ENCODE measurements at regions not wholly inside any gene's neighbourhood (a gene's known extent, or its start where the extent isn't known, plus 50 kb on each side); places are given as distances from the start of the nearest gene placed in this dataset.

GRCh38 chr12:98053202-98053601, 462.2 kb upstream of the TMPO start:
- H3K27me3 Mint-ChIP-seq, result no peaks in the 10 kb centered on the region
- no peaks in the 10 kb centered on the region for H3K36me3 Mint-ChIP-seq
- H3K4me3 Mint-ChIP-seq, result no peak overlapping the region
- no peaks in the 10 kb centered on the region for H3K9me3 Mint-ChIP-seq
- no peak overlapping the region for H3K27ac Mint-ChIP-seq
- DNase-seq, result no peak
- no peaks in the 10 kb centered on the region for H3K4me1 Mint-ChIP-seq

GRCh38 chr12:98057701-98058100, 457.7 kb upstream of the TMPO start:
- no peak overlapping the region for H3K27ac Mint-ChIP-seq

GRCh38 chr12:98058213-98058612, 457.2 kb upstream of the TMPO start:
- no peaks in the 10 kb centered on the region for H3K4me1 Mint-ChIP-seq
- no peaks in the 10 kb centered on the region for H3K27me3 Mint-ChIP-seq
- no peaks in the 10 kb centered on the region for H3K36me3 Mint-ChIP-seq
- no peak overlapping the region for H3K4me3 Mint-ChIP-seq
- H3K9me3 Mint-ChIP-seq, result no peaks in the 10 kb centered on the region
- no peak for DNase-seq
- no peak overlapping the region for H3K27ac Mint-ChIP-seq

More at GRCh38 chr12:98057701-98058100, 457.7 kb upstream of the TMPO start:
- DNase-seq, result no peak
- Mint-ChIP-seq H3K36me3 (no peaks in the 10 kb centered on the region), H3K27me3 (no peaks in the 10 kb centered on the region), H3K4me3 (no peak overlapping the region), H3K4me1 (no peaks in the 10 kb centered on the region), H3K9me3 (no peaks in the 10 kb centered on the region)

- H3K36me3 Mint-ChIP-seq, result no peaks in the 10 kb centered on the region
These were observed 456.6 kb upstream of the TMPO start for GRCh38 chr12:98058838-98059237.

GRCh38 chr12:98059659-98060343, 455.6 kb upstream of the TMPO start:
- Mint-ChIP-seq H3K36me3 (no peaks in the 10 kb centered on the region), H3K9me3 (no peaks in the 10 kb centered on the region), H3K4me1 (no peaks in the 10 kb centered on the region), H3K27ac (no peak overlapping the region), H3K4me3 (no peak overlapping the region), H3K27me3 (no peaks in the 10 kb centered on the region)
- DNase-seq, result no peak

More at GRCh38 chr12:98058838-98059237, 456.6 kb upstream of the TMPO start:
- no peak for DNase-seq
- Mint-ChIP-seq H3K27me3 (no peaks in the 10 kb centered on the region), H3K27ac (no peak overlapping the region), H3K9me3 (no peaks in the 10 kb centered on the region), H3K4me1 (no peaks in the 10 kb centered on the region), H3K4me3 (no peak overlapping the region)

- Mint-ChIP-seq H3K27me3 (no peaks in the 10 kb centered on the region), H3K27ac (no peak overlapping the region), H3K4me3 (no peak overlapping the region), H3K36me3 (no peaks in the 10 kb centered on the region), H3K9me3 (no peaks in the 10 kb centered on the region), H3K4me1 (no peaks in the 10 kb centered on the region)
- no peak for DNase-seq
These were observed 455.0 kb upstream of the TMPO start for GRCh38 chr12:98060411-98060810.

GRCh38 chr12:98062464-98063245, 452.7 kb upstream of the TMPO start:
- H3K9me3 Mint-ChIP-seq, result no peaks in the 10 kb centered on the region
- DNase-seq, result no peak
- no peak overlapping the region for H3K27ac Mint-ChIP-seq
- H3K4me1 Mint-ChIP-seq, result no peaks in the 10 kb centered on the region
- no peak overlapping the region for H3K4me3 Mint-ChIP-seq
- H3K27me3 Mint-ChIP-seq, result no peaks in the 10 kb centered on the region
- no peaks in the 10 kb centered on the region for H3K36me3 Mint-ChIP-seq

GRCh38 chr12:98064501-98064900, 450.9 kb upstream of the TMPO start:
- Mint-ChIP-seq H3K27ac (no peak overlapping the region), H3K9me3 (no peaks in the 10 kb centered on the region), H3K27me3 (no peaks in the 10 kb centered on the region), H3K36me3 (no peaks in the 10 kb centered on the region), H3K4me3 (no peak overlapping the region), H3K4me1 (no peaks in the 10 kb centered on the region)
- no peak for DNase-seq

- H3K27ac Mint-ChIP-seq, result no peak overlapping the region
- no peaks in the 10 kb centered on the region for H3K36me3 Mint-ChIP-seq
- no peaks in the 10 kb centered on the region for H3K9me3 Mint-ChIP-seq
- no peaks in the 10 kb centered on the region for H3K4me1 Mint-ChIP-seq
- H3K4me3 Mint-ChIP-seq, result no peak overlapping the region
- H3K27me3 Mint-ChIP-seq, result no peaks in the 10 kb centered on the region
- no peak for DNase-seq
These were observed 447.6 kb upstream of the TMPO start for GRCh38 chr12:98067795-98068194.

GRCh38 chr12:98073610-98074009, 441.8 kb upstream of the TMPO start:
- Mint-ChIP-seq H3K4me1 (no peaks in the 10 kb centered on the region), H3K9me3 (no peaks in the 10 kb centered on the region), H3K27ac (no peak overlapping the region), H3K4me3 (no peak overlapping the region), H3K27me3 (peaks cover 3% of the 10 kb centered on the region), H3K36me3 (no peaks in the 10 kb centered on the region)
- no peak for DNase-seq

GRCh38 chr12:98074286-98074685, 441.1 kb upstream of the TMPO start:
- Mint-ChIP-seq H3K9me3 (no peaks in the 10 kb centered on the region), H3K36me3 (no peaks in the 10 kb centered on the region), H3K27me3 (peaks cover 3% of the 10 kb centered on the region), H3K4me1 (no peaks in the 10 kb centered on the region), H3K4me3 (no peak overlapping the region), H3K27ac (no peak overlapping the region)
- DNase-seq, result no peak

- H3K4me3 Mint-ChIP-seq, result no peak overlapping the region
- no peaks in the 10 kb centered on the region for H3K36me3 Mint-ChIP-seq
- H3K27me3 Mint-ChIP-seq, result no peaks in the 10 kb centered on the region
- no peak for DNase-seq
- H3K27ac Mint-ChIP-seq, result no peak overlapping the region
- no peaks in the 10 kb centered on the region for H3K4me1 Mint-ChIP-seq
- H3K9me3 Mint-ChIP-seq, result no peaks in the 10 kb centered on the region
These were observed 431.0 kb upstream of the TMPO start for GRCh38 chr12:98084391-98084790.

- Mint-ChIP-seq H3K27ac (no peak overlapping the region), H3K4me3 (no peak overlapping the region), H3K36me3 (no peaks in the 10 kb centered on the region), H3K4me1 (no peaks in the 10 kb centered on the region), H3K27me3 (no peaks in the 10 kb centered on the region), H3K9me3 (no peaks in the 10 kb centered on the region)
- DNase-seq, result no peak
These were observed 430.2 kb upstream of the TMPO start for GRCh38 chr12:98085046-98085755.

- Mint-ChIP-seq H3K27ac (no peak overlapping the region), H3K4me3 (no peak overlapping the region), H3K36me3 (no peaks in the 10 kb centered on the region), H3K9me3 (no peaks in the 10 kb centered on the region), H3K4me1 (no peaks in the 10 kb centered on the region), H3K27me3 (no peaks in the 10 kb centered on the region)
- DNase-seq, result no peak
These were observed 424.7 kb upstream of the TMPO start for GRCh38 chr12:98090731-98091130.

GRCh38 chr12:98096436-98096835, 419.0 kb upstream of the TMPO start:
- Mint-ChIP-seq H3K27ac (no peak overlapping the region), H3K9me3 (peaks cover 2% of the 10 kb centered on the region), H3K4me3 (no peak overlapping the region), H3K4me1 (no peaks in the 10 kb centered on the region), H3K27me3 (no peaks in the 10 kb centered on the region), H3K36me3 (no peaks in the 10 kb centered on the region)
- DNase-seq, result no peak
